Sciatic nerve (tissue), 2 donors: ENCODE measurements at regions not wholly inside any gene's neighbourhood (a gene's known extent, or its start where the extent isn't known, plus 50 kb on each side); places are given as distances from the start of the nearest gene placed in this dataset.

ENCODE experiments used
- ATAC-seq: fragments of 200-7000 bp; cut with Tn5 transposase; one replicate; pipeline ENCODE4 v1.9.1; 2020; ENCODE audit warnings: mild to moderate bottlenecking, moderate library complexity
- DNase-seq: peaks from one replicate; pipeline ENCODE4 v3.0.0-alpha.2; 2020; ENCODE audit warnings: low spot score
- intact Hi-C: fragments of 100-400 bp; cut with DNase I; formaldehyde crosslinking; loops from one replicate; pipeline ENCODE4 v1.14.2; 2022
- donor health status: DM: no; HTN: no; CAD: no.
- donor health status: DM: no; HTN: no; CAD: no.

DNA sequence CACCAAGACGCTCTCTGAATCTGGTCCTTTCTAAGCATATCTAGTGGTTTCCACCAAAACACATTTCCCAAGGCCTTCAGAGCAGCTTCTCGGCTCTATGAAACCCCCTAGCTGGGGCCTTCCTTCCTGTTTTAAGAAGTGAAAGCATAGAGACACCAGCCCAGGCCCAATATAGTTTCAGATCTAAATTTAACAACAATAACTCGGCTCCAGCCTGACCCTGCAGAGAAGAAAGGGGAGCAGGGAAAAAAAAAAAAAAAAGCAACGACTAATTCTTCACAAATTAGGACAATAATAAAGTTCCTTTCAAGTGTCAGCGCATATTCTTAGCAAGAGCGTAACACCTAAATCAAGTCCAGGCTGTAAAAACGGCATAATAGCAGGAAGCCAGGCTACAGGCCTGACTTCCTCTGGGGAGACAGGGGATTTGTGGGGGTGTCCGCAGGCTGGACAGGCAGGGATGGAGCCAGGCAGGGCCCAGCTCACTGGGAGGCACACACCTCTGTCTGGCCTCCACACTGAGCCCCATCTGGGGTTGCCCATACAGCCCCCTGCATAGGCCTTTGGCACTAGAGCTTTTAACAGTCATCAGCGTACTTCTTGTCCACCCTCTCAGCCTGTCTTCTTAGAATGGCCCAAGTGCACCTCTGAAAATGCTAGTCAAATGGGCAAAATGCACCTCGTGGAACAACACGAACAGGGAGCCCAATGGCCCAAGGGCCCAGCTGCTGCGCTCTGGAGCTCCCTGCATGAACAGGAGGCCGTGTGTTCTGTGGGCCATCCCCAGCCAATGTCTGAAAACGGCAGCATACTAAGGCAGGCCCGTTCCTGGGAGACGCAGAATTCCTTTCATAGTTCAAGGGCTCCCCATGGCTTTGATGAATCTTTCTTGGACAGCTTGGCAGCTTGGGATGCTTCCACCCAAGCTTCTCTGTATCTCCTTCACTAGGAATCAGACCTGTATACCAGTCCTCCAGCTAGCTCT, 772.9 kb downstream of the MED13L start:
- ATAC-seq = peak; percentile 46
- no peak for DNase-seq
- intact Hi-C loops = no loop called here

DNA sequence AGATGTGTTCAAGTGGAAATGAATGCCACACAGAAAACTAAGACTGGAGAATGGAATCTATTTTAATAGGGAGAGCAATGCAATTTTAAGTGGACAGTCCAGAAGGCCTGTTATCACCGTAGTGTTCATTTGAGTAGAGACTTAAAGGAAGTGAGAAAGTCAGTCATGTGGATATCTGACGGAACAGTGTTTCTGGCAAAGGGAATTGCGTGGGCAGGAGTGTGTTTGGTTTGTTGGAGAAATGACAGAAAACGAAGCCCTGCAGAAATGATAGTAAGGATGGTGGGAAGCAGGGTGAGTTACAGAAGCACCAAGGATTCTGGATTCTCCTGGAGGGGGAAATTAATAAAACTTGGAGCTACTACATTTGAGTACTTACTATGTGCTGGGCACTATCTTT, 776.6 kb downstream of the MED13L start:
- ATAC-seq (no peak), DNase-seq (no peak)
- intact Hi-C loops = no loop called here

DNA sequence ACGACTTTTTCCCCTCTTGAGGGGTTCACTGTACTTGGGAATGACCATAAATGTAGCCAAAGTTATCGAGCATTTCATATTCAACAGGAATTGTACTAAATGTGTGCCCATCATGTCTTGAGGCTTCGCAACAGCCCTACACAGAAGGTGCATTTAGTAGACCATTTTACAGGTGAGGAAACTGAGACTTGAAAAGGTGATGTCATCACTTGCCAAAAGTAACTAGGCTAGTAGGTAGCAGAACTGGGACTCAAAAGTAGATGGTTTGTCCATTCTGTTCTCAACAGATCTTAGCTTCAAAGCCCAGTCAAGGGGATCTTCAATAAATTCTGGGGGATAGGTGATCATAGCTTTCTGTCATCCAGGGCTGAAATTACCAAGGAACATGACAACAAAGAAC, 782.2 kb downstream of the MED13L start:
- ATAC-seq (no peak), DNase-seq (no peak)
- intact Hi-C loops = no loop called here

DNA sequence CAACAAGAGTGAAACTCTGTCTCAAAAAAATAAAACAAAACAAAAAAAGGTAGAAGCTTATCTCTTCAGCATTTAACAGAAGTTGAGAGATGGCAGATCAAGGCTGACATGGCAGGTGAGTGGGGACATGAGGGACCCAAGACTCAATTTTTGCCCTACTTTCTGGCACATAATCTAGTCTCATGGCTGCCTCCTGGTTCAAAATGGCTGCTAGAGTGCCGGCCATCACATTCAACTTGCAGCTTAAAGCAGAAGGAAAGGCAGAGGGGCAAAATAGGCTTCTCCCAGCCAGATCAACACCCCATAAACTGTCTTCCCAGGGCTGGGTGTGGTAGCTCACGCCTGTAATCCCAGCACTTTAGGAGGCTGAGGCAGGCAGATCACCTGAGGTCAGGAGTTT, 784.9 kb downstream of the MED13L start:
- ATAC-seq (no peak), DNase-seq (no peak)
- intact Hi-C loops = no loop called here

- DNase-seq = no peak
- intact Hi-C loops = no loop called here
- peak; percentile 46 for ATAC-seq
Observed at GRCh38 chr12:115491511-115492250, 785.8 kb downstream of the MED13L start.

GRCh38 chr12:115489253-115489652, 788.2 kb downstream of the MED13L start:
- no peak for DNase-seq
- no peak for ATAC-seq
- intact Hi-C loops = no loop called here

- DNase-seq (no peak), ATAC-seq (peak; percentile 64)
- intact Hi-C loops = no loop called here
Observed at GRCh38 chr12:115485967-115486366, 791.5 kb downstream of the MED13L start.

- ATAC-seq (no peak), DNase-seq (no peak)
- intact Hi-C loops = no loop called here
Observed at GRCh38 chr12:115485503-115485902, 792.0 kb downstream of the MED13L start.

- no peak for ATAC-seq
- intact Hi-C loops = no loop called here
- no peak for DNase-seq
Observed at GRCh38 chr12:115482943-115483342, 794.5 kb downstream of the MED13L start.

GRCh38 chr12:115481141-115481540, 796.4 kb downstream of the MED13L start:
- intact Hi-C loops = no loop called here
- DNase-seq (no peak), ATAC-seq (no peak)

DNA sequence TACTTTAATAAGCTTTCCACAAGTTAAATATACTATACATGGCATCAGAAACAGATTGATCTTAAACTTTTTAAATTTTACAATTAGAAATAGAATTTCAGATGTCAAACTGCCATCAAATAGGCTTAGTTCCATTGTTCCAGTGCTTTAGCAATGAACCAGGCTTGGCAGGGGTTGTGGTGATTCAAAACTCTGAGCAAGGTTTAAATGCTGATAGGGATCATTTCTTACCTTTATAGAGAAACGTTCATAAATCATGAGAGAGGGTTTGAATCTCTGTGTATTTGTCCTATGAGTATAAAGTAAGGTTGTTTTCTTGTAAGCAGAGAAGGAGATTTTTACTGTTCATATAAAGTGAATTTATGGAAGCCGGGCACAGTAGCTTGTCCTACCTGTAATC, 794.5 kb upstream of the TBX3 start:
- DNase-seq (no peak), ATAC-seq (no peak)
- intact Hi-C loops = no loop called here

DNA sequence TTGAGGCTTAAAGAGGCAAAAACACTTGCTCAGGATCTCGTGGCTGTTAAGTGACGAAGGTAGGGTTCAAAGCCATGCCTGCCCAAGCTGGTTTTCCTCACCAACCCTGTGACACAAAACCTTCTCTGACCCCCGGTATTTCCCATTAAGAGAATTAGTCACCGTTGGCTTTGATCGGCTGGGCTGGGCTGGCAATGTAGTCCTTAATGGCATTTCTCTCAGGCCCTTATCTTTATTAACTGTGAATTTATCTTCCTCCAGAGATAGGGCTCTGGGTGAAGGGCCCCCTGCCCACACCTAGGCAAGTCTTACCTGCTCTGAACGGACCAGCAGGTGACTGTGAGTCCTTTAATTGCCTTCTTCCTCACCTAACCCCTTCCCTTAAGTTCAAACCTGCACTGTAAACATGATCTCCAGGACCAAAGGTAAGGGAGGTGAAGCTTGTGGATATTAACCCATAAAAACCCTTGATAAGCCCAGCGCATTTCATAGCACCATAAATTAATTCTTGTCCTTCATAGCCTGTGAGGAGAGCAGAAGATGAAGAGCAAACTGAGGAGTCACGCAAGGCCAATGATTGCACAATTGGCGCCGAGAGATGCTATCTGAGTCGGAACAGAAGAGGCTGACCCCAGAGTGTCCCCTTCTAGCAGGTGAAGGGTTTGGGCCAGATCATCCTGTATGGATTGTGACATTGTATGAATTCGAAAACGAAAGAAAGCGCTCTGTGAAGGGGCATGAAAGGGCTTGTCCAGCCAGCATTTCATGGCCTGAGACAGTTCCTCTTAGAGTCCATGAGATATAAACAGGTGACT, 790.8 kb upstream of the TBX3 start:
- ATAC-seq (no peak), DNase-seq (no peak)
- intact Hi-C loops = no loop called here

GRCh38 chr12:115473257-115473956, 789.4 kb upstream of the TBX3 start:
- intact Hi-C loops = no loop called here
- DNase-seq (no peak), ATAC-seq (no peak)

DNA sequence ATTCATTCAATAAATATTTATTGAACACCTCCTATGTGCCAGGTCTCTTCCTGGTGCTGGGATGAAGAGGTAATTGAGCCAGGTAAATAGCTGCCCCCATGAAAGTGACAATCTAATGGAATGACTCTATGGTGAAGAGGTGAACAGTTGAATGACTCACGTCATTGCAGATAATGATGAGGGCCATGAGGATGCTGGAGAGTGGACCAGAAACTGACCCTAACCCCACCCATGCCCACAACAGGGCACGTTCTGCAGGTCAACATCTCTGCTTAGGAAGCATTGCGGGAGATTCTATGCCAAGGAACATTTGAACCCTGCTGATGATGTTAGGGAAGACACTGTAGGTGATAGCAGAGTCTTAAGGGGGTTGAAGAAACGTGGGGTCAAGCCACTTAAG, 788.9 kb upstream of the TBX3 start:
- intact Hi-C loops = no loop called here
- DNase-seq (no peak), ATAC-seq (no peak)

- intact Hi-C loops = no loop called here
- no peak for ATAC-seq
- DNase-seq = no peak
Observed at GRCh38 chr12:115470977-115471376, 787.0 kb upstream of the TBX3 start.

DNA sequence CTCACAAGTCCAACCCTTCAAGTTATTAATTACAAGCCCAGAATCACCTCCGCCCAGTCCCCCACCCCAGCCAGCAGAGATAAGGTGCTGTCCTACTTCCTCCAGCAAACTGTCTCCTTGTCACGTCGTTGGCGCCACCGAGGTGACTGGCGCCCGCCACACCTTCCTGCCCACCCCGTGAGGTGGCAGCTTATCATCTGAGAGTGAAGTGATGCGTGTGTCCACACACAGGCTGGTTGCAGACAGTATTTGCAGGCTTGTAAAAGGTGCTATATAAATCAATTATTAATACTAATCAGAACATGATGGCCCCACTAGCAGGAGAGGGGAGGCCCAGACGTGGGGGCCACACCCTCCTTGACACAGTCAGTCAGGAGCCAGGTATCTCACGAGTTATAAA, 786.6 kb upstream of the TBX3 start:
- no peak for ATAC-seq
- intact Hi-C loops = no loop called here
- DNase-seq = no peak

DNA sequence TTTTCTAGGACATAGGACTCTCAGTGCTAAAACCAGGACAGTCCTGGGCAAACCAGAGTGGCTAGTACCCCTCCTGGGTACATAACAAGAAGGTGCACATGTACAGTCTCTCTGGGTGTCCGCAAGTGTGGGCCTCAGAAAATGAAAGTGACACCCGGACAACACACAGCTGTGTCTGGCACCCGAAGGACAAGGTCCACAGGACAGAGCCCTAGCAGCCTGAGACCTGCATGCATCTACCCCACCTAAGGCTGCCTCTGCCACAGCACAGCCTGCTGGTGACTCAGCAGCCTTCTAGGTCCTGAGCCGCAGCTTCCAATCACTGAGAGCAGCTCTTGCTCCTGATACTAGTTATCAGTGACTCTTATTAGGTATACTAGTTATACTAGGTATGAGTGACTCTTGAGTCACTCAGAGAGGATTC, 784.1 kb upstream of the TBX3 start:
- DNase-seq = no peak
- intact Hi-C loops = no loop called here
- peak; percentile 39 for ATAC-seq

DNA sequence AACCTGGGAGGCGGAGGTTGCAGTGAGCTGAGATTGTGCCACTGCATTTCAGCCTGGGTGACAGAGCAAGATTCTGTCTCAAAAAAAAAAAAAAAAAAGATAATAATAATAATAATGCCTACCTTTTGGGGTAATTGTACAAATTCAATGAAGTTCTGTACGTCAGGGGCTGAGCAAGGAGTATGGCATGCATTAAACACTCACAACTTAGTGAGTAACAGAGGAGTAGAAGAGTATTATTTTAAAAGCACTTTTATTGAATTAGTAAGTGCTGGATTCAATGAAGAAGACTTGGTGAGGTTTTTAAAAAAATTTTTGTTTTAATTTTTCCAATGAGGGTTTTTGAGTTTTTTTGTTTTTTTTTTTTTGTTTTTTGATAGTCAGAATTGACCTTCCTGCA, 783.6 kb upstream of the TBX3 start:
- ATAC-seq = no peak
- intact Hi-C loops = no loop called here
- DNase-seq = no peak

- DNase-seq = no peak
- intact Hi-C loops = no loop called here
- no peak for ATAC-seq
Observed at GRCh38 chr12:115466076-115466475, 782.1 kb upstream of the TBX3 start.
